ENCODE measurements at regions not wholly inside any gene's neighbourhood (a gene's known extent, or its start where the extent isn't known, plus 50 kb on each side); places are given as distances from the start of the nearest gene placed in this dataset.
A peak's percentile ranks its signal among the peaks of the same experiment; 100 is the strongest.
"Not testable (repeated sequence)": the region's sequence is repeated elsewhere in the genome, so short reads cannot be mapped to it uniquely, and the experiment has no call there.

DNA sequence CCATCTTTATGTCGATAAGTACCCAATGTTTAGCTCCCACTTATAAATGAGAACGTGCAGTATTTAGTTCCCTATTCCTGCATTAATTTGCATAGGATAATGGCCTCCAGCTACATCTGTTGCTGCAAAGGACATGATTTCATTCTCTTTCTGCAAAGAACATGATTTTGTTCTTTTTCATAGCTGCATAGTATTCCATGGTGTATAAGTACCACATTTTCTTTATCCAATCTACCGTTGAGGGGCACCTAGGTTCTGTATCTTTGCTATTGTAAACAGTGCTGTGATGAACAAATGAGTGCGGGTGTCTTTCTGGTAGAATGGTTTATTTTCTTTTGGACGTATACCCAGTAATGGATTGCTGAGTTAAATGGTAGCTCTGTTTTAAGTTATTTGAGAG lies 63.0 kb downstream of the HLX start:
- no peak for DNase-seq

DNA sequence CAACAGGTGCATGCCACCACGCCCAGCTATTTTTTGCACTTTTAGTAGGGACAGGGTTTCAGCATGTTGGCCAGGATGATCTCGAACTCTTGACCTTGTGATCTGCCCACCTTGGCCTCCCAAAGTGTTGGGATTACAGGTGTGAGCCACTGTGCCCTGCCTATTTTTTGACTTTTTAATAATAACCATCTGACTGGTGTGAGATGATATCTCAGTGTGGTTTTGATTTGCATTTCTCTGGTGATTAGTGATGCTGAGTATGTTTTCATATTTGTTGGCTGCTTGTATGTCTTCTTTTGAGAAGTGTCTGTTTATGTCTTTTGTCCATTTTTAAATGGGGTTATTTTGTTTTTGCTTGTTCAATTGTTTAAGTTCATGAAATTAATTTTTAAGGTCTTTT lies 63.7 kb downstream of the HLX start:
- not testable (repeated sequence) for DNase-seq

DNA sequence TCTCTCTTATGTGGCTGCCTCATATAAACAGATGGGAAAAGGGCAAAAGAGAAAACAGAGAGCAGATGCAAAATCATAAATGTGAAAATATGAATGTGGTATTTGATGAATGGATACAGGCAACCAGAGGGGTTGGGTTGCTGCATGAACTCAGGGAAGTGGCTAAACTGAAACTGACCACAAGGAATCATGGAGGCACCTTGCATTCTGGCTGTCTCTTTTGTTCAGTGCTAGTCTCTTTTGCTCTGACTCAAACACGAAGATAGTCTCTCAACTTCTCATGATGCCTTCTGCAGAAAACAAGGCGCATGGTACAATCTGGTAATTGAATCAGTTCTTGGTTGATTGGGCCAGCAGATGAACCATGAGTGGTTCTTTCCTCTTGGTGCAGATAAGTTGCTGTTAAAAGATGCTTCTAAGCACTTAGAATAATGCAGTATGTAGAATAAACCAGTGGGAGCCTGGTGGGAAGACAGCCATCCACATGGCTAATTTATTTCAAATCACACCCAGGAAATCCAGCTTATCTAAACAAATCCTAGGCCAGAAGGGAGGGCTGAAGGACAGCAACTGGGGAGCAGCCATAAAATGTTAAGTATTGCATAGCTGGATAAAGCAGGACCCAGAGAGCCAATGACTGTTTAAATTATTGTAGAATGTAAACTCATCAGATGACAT lies 64.2 kb downstream of the HLX start:
- no peak for DNase-seq

DNA sequence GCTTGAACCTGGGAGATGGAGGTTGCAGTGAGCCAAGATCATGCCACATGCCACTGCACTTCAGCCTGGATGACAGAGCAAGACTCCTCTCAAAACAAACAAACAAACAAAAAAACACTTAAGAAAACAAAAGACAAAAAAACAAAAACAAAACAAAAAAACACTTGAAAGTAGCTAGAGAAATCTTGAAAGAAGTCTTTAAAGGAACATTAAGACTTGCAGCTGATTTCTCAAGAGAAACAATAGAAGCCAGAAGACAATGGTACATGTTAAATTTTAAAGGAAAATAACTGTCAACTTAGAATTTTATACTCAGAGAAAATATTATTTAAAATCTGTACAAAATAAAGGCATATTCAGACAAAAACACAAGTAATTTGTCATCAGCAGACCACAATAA lies 71.3 kb downstream of the HLX start:
- no peak for DNase-seq

DNA sequence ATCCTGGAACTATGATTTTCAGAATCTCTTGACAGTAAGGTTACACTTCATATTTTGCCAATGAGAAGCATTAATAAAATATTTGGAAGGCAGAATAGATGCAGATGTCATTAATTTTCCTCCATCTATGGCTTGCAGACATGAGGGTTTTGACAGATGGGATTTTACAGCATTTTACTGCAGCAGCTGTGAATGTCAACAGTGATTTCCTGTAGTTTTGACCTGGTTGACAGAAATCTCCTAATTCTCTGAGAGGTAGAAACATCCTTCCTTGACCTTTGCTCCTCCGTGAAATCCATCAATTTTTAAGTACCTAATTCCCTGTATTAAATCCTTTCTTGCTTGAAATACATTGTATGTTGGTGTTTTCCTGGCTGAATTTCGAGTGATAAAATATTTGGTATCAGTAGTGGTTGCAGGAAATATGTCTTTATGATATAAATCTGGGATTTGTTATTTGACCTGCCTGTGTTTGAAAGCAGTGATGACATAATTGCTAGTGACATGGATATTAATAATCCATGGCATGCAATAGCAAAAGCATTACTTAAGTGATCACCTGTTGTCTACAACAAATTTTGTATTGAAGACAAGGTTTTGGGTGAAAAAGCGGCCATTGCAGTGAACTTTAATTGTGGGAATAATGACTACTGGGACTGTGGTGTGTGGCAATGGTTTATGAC lies 73.9 kb downstream of the HLX start:
- peak; percentile 82 for DNase-seq

DNA sequence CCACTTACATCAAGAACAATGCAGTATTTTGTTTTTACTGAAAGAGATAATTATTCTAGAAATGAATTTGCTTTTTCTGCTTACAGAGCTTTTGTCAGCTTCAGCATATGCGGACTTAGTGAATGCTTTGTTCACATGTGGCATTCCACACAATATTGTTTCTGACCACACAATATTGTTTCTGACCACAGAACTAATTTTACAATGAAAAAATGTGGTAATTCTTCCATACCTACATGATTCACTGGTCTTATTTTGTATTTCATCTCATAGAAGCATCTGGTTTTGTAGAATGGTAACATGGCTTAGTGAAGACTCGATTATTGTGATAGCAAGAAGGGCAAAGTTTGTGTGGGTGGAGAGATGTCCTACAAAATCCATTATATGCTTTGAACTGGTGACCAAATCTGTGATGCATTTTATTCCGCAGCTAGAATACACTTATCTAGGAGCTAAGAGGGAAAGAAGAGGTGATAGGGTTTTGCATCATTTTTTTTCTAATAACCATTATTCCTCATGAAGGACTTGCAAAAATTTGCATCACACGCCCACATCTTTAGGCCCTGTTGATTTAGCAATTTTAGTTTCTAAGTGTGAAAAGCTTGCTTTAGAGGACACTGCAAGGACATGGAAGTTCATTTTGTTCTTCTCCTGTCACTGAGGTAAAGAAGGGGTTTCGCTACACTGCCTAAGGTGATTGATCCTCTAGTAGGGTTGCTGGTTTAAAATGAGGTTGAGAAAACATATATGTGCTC lies 75.3 kb downstream of the HLX start:
- DNase-seq: peak; percentile 81

DNA sequence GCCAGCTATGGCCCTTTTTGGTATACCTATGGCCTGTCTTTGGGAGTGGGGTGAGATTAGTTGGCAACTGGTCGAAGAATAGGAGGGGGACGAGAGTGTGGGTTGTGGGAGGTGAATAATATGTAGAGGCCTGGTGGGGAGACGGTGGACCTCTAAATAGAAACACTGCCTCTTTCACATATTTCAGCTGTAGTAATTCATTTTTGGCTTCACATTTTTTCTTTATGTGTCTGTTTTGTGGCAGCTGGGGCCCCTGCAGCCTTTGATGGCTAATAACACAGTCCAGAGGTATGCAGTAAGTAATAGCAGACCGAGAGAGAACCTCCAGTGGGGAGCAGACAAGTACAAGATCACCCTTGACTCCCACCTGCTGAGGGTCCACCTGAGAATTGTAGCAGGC lies 75.9 kb downstream of the HLX start:
- peak; percentile 75 for DNase-seq

DNA sequence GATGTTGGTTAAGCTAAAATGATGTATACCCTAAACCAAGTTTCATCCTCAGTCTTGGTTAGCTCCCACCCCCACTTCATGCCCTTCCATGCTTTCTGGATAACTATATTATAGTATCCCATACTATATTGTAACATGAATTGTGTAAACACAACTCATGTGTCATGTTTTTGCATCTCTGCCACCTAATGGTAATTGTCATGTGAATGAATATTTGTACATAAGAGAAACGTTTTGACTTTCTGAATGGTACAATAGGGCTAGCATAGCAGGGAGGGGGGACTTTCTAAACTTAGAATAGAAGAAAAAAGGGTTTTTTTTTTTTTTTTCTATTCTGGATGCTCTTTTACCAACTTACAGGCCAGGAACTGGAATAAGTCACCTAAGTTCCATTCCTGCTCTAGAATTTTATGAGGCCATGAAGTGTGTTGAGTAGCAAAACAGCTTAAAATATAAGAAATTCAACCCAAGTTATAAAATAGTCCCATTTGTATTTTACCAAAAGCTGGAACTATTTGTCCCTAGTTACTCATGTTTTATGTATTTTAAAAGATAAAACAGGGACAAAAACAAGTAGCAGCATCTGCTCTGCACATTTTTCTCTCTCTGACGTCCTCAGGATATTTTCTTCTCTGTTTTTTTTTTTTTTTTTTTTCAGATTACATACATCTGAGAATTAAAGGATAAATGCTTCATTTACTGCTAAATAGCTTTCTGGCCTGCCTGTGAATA lies 77.4 kb downstream of the HLX start:
- no peak for DNase-seq

DNA sequence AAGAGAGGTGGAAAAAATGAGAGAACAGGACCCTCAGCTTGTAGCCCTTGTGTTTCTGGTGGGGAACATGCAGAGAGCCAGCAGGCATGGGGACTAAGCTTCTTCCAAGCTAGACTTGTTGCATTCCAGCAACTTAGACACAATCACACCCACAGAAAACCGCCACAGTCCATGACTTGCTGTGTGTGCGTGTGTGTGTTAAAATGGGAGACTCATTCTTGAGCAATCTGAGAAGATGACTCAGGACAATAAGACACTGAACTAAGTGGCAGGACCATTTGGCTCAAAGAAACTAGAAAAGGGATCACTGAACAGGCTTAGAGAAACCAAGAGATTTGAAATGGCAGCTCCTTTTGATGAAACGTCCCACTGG lies 78.0 kb downstream of the HLX start:
- DNase-seq: peak; percentile 98

DNA sequence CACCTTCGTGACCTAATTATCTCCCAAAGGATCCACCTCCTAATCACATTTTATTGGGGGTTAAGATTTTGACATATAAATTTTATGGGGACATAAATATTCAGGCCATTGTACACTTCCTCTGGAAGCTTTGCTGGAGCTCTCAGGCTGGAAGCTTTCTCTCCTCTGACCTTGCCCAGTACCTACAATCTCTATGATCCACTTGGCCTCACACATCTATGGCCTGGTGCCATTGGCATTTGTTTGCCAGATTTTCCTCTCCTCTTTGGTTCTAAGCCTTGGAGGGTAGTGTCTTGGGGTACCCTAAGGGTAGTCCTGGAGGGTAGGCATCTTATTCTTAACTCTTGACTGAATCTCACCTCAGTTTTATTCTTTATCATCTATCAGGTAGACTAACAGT lies 79.0 kb downstream of the HLX start:
- DNase-seq: no peak

DNA sequence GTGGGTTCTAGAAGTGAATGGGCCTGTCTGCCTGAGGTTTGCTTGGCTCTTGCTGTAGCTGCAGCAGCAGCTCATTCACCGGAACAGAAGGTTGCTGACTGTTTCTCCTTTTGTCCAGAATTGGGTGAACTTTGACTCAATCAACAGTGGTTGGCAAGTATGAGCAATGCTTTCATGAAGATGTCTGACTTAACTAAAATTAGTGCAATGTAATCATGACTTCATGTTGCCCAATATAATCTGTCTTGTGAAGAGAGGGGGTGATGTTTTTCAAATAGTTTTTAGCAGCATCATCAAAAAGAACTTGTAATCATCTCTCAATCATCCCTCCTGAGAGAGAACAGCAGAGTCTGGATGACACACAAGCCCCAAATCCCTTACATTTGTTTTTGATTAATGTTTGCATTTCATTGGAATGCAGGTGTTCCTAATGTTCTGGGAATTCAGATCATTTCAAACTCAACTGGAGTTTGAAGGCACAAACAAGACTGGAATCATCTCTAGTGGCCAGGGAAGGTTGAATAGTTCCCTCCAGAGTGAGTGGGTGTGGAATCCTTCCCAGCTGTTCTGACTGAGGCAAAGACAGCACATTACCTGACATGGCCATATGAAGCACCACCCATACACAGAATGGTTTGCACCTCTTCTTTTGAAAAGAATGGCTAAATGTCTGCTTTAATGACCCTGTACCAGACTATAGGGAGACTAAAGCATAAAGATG lies 82.9 kb downstream of the HLX start:
- DNase-seq: peak; percentile 99

DNA sequence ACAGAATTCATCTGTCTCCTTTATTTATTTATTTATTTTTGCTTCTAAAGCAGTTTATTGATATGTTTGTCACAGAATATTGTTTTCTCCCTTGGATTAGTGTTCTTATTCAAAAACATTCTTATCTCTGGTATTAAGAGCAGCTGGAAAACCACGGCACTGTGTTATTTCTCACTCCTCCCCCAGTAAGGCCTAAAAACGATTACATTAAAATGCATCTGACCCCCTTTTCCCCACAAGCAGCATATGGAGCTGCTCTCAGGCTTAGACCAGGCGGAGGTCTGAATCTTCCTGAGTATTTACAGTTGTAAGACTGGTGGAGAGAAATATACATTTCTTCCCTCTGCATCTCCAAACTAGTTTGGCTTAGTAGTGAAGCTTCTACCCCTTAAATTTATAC lies 86.8 kb downstream of the HLX start:
- no peak for DNase-seq

DNA sequence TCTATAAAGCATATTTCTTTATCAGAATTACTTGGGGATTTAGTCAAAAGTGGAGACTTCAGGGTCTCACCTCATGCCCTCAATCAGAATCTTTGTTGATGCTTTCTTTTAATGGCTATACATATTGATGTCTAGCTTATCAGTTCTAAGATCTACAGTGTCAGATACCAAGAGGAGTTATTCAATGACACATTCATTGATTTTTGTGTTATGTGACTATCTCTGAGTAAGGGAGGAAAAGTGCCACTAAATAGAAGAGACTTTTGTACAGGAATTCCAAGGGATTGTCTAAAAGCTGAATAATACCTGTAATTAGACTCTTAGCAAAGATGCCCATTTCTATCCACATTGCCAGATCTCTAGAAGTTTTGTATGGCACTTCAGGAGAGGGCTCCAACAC lies 87.2 kb downstream of the HLX start:
- no peak for DNase-seq

DNA sequence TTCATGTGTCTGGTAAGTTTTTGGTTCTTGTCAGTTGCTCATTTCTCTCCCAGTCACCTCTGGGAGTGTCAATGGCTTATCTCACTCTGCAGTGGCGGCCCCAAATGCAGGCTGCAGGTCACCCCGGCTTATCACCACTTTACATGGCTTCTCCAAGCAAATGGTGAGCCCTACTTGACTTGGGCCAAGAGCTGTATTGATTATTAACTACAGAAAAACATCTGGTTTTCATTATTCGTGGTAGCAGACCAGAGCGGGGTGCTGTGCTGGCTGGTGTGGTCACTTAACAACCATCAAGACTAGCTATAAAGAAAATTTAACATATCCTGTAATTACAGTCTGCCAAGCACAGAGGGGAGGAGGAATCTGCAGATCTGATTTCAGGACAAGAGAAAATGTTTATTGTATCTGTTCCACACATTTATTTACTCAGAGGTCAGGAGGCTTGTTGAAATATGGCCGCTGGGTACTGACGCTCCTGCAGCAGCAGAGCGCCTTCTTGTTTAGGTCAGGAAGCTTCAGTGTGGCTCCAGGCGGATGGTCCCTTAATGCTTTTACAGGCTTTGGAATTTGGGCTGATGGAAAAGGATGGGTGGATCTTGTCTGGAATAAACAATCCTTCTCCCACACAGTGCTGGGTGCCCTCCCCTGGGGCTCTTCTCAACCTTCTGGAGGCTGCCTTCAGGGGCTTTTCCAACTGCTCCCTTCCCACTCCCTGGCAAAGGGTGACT lies 87.8 kb downstream of the HLX start:
- peak; percentile 59 for DNase-seq

DNA sequence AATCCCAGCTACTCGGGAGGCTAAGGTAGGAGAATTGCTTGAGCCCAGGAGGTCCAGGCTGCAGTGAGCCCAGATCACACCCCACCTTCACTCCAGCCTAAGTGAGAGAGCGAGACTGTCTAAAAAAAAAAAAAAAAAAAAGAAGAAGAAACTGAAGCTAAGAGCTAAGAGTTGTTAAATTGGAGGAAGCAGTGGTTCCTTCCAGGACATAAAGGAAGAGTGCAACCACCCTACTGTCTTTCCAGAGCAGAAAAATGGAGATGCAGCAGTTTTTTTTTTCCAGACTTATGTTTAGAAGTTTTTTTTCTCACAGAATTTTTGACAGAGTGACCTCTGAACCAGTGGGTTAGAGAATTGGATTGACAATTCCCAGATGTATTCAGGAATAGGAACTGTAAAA lies 88.7 kb downstream of the HLX start:
- DNase-seq: no peak

DNA sequence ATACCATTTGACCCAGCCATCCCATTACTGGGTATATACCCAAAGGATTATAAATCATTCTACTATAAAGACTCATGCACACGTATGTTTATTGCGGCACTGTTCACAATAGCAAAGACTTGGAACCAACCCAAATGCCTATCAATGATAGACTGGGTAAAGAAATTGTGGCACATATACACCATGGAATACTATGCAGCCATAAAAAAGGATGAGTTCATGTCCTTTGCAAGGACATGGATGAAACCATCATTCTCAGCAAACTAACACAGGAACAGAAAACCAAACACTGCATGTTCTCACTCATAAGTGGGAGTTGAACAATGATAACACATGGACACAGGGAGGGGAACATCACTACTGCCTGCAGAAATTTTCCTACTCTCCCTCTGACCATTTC lies 90.0 kb downstream of the HLX start:
- not testable (repeated sequence) for DNase-seq

DNA sequence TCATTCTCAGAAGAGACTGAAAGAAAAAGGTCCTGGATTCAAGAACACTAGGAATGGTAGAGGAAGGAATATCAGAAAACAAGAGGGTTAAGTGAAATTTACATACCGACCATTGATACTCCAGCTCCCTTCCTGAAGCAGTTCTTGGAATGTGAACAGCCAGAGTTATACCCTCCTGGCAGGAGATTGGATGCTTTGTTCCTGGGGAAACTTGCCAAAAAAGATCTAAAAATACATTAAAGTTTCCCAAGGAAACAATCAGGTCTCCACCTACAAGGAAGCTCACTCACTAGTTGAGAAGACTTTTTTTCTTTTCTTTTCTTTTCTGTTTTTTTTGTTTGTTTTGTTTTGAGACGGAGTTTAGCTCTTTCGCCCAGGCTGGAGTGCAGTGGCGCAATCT lies 91.1 kb downstream of the HLX start:
- DNase-seq: peak; percentile 63

DNA sequence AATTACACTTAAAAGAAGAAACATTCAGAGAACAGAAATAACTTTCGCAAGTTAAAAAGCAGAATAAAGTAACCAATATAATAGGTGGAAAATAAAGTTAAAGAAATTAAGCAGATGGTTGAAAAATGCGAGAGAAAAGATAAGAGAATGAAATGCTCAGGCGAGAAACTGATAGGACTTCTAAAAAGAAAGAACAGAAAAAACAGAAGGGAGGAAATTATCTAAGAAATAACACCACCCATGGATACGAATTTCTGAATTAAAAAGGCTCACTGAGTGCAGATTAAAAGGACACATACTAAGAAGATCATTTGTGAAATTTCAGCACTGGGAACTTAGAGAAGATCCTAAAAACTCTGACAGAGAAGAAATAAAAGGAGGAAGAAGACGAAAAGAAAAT lies 92.0 kb downstream of the HLX start:
- DNase-seq: no peak

DNA sequence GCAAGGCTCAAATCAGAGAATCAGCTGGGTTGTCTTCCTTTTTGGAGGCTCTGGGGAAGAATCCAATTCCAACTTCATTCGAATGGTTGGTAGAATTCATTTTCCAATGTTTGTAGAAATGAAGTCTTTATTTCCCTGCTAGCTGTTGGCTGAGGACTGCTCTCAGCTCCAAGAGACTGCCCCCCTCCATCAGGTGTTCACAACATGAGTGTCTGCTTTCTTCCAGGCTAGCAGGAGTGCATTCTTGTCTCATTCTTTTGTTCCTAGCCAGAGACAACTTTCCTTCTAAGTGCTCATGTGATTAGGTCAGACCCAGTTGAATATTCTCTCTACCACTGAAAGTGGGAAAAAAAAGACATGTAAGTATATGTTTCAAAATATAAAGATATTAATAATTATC lies 95.2 kb downstream of the HLX start:
- DNase-seq: no peak

DNA sequence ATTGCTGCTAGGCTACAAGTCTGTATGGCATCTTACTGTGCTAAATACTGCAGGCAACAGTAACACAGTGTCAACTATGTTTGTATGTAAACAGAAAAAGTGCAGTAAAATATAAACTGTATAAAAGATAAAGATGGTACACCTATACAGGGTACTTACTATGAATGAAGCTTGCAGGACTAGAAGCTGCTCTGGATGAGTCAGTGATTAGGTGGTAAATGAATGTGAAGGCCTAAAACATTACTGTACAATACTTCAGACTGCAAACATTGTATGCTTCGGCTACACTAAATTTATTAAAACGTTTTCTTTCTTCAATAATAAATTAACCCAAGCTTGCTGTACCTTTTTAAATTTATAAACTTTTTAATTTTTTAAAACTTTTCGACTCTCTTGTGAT lies 97.1 kb downstream of the HLX start:
- DNase-seq: no peak

DNA sequence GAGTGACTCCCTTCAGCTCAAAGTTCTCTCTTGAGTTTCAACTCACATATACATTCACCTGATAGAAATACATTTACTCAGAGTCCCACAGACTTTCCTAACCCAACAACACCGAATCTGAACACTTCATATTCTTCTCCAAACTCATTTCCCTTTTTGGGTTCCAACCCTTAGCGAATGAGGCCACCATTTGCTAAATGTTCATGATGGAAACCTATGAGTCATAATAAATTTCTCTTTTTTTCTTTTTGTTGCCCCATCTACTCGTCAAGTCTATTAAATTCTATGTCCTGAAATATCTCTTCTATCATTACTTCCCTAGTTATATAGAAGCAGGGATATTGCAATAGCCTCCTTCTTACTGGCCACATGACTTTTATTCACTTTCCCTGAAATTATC lies 100.1 kb downstream of the HLX start:
- no peak for DNase-seq

DNA sequence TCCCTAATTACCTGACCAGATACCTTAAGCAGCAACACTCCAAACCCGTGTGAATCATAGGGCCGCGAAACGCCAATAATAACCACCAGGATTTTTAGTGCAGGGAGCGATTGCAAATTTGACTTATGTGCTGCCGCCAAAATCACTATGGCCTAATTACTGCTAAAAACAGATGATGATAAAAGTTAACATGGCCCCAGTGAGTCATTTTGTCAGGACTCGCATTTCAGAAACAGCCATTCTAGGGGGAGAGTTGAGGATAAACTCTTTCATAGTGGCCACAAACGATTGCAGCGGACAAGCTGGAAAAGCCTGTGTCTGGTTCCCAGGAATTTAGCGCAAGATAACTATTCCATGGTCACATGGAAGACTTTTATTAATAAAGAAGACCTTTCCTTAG lies 103.4 kb downstream of the HLX start:
- peak; percentile 39 for DNase-seq

Measured in fibroblast of upper back skin (primary cell).